ENCODE measurements at regions not wholly inside any gene's neighbourhood (a gene's known extent, or its start where the extent isn't known, plus 50 kb on each side); places are given as distances from the start of the nearest gene placed in this dataset.

DNA sequence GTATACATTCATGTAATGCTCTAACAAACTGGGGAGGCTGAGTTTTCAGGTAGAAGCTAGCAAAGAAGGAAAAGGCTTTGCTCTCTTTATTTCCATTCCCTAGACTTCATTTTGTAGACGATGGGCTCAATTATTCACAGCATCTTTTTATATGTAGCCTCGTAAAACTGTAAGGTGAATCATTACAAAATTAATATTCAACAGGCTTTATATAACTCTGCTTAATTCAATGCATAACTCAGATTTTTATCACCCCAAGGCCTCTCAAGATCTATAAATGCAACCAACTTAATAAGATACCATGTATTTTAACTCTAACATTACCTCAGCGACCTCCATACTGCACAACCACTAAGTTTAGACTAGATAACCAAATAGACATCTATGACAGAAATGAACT, 63.0 kb upstream of the FRMD4B start:
- H3K27ac Mint-ChIP-seq (ENCODE audit: unreplicated experiment) = no peak overlapping the region
- H3K4me3 Mint-ChIP-seq (ENCODE audit: unreplicated experiment) = no peak overlapping the region
- no peaks in the 10 kb centered on the region for H3K4me1 Mint-ChIP-seq (ENCODE audit: unreplicated experiment)
- peaks cover 5% of the 10 kb centered on the region for H3K27me3 Mint-ChIP-seq (ENCODE audit: unreplicated experiment)
- no peaks in the 10 kb centered on the region for H3K36me3 Mint-ChIP-seq (ENCODE audit: unreplicated experiment)
- no peaks in the 10 kb centered on the region for H3K9me3 Mint-ChIP-seq (ENCODE audit: unreplicated experiment)
- TF ChIP-seq, protein P1, sequence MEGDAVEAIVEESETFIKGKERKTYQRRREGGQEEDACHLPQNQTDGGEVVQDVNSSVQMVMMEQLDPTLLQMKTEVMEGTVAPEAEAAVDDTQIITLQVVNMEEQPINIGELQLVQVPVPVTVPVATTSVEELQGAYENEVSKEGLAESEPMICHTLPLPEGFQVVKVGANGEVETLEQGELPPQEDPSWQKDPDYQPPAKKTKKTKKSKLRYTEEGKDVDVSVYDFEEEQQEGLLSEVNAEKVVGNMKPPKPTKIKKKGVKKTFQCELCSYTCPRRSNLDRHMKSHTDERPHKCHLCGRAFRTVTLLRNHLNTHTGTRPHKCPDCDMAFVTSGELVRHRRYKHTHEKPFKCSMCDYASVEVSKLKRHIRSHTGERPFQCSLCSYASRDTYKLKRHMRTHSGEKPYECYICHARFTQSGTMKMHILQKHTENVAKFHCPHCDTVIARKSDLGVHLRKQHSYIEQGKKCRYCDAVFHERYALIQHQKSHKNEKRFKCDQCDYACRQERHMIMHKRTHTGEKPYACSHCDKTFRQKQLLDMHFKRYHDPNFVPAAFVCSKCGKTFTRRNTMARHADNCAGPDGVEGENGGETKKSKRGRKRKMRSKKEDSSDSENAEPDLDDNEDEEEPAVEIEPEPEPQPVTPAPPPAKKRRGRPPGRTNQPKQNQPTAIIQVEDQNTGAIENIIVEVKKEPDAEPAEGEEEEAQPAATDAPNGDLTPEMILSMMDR (IDR thresholded peaks at IDR 0.05) = no peak
- DNase-seq (ENCODE audit: extremely low spot score, unreplicated experiment) = no peak

DNA sequence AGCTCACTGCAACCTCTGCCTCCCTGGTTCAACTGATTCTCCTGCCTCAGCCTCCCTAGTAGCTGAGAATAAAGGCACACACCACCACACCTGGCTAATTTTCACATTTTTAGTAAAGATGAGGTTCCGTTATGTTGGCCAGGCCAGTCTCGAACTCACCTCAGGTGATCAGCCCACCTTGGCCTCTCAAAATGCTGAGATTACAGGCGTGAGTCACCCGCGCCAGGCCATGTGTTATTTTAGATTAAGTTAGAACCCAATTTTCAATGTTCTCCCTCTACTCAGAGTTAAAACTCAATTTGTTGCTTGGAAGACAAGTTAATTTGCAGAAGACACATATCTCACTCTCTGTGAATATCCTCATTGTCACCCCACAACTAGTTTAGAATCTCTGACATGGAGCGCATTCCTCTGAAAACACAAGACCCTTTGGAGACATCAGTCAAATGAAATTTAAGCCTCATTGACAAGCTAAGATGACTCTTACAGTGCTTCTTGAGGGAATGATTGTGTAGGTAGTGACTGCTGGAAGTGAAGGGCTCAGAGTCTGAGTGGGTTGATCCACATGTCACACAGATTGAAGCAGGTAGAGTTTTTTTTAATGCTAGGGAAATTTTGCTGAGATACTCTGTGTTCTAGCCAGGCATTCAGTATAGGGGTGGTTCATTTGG, 60.6 kb upstream of the FRMD4B start:
- H3K36me3 Mint-ChIP-seq (ENCODE audit: unreplicated experiment) = no peaks in the 10 kb centered on the region
- H3K9me3 Mint-ChIP-seq (ENCODE audit: unreplicated experiment) = no peaks in the 10 kb centered on the region
- H3K4me3 Mint-ChIP-seq (ENCODE audit: unreplicated experiment) = no peak overlapping the region
- H3K27ac Mint-ChIP-seq (ENCODE audit: unreplicated experiment) = no peak overlapping the region
- no peak for DNase-seq (ENCODE audit: extremely low spot score, unreplicated experiment)
- TF ChIP-seq, protein P1 (IDR thresholded peaks at IDR 0.05) = no peak
- no peaks in the 10 kb centered on the region for H3K27me3 Mint-ChIP-seq (ENCODE audit: unreplicated experiment)
- peaks cover 5% of the 10 kb centered on the region for H3K4me1 Mint-ChIP-seq (ENCODE audit: unreplicated experiment)

DNA sequence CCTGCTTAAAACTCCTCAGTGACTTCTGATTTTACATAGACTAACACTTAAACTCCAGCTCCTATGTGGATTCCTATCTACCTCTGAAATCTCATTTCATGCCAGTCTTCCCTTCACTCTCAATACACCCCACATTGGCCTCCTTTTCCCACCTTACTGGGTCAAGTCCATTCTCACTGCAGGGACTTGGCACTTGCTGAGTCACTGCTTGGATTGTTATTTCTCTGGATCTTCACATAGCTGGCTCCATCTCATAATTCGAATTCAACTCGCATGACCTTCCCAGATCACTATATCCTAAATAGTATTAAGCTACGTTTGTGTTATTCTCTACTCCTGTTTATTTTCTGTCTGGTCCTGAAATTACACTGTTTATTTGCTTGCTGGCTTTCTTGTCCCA, 59.6 kb upstream of the FRMD4B start:
- no peak for DNase-seq (ENCODE audit: extremely low spot score, unreplicated experiment)
- H3K4me3 Mint-ChIP-seq (ENCODE audit: unreplicated experiment) = no peak overlapping the region
- H3K27ac Mint-ChIP-seq (ENCODE audit: unreplicated experiment) = no peak overlapping the region
- H3K27me3 Mint-ChIP-seq (ENCODE audit: unreplicated experiment) = no peaks in the 10 kb centered on the region
- peaks cover 13% of the 10 kb centered on the region for H3K4me1 Mint-ChIP-seq (ENCODE audit: unreplicated experiment)
- no peaks in the 10 kb centered on the region for H3K9me3 Mint-ChIP-seq (ENCODE audit: unreplicated experiment)
- H3K36me3 Mint-ChIP-seq (ENCODE audit: unreplicated experiment) = no peaks in the 10 kb centered on the region
- TF ChIP-seq, protein P1 (IDR thresholded peaks at IDR 0.05) = no peak

DNA sequence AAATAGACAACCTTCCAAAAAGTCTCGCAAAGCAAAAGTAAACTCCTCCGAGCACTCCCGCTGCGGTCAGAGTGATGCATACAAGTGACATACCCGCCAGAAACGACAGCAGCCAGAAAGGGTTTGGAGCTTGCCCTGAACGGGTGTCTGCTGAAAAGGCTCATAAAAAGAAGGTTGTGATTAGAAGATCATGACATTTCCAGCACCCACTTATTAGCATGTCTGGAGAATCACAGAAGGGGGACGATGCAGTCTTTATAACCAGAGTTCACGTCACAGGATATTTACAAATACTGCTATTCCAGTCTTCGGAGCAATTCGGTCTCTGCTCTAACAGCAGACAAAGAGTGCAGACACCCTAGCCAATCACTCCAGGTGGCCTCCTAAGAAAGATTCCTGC, 59.1 kb upstream of the FRMD4B start:
- Mint-ChIP-seq H3K27ac (ENCODE audit: unreplicated experiment) (no peak overlapping the region), H3K4me3 (ENCODE audit: unreplicated experiment) (no peak overlapping the region)

DNA sequence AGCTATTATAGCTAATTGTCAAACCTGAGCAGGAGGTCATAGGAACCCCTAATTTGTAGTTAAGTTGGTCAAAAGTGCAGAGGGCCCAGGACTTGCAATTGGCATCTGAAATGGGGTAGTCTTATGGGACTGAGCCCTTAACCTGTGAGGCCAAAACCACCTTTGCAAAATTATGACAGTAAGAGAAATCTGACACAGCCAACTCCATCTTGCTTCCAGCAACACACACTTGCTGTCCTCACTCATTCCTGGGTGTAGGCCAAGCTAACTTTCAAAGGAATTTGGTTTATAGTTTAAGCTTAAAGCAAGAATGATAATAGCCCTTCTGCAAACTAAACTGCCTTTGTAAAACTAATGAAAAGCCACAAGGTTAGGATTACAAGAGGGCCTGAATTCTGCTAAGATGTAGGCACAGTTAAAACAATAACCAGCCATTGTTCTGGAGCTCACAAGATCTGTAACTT, 57.6 kb upstream of the FRMD4B start:
- Mint-ChIP-seq H3K4me3 (ENCODE audit: unreplicated experiment) (no peak overlapping the region), H3K36me3 (ENCODE audit: unreplicated experiment) (no peaks in the 10 kb centered on the region), H3K9me3 (ENCODE audit: unreplicated experiment) (no peaks in the 10 kb centered on the region), H3K27me3 (ENCODE audit: unreplicated experiment) (no peaks in the 10 kb centered on the region), H3K27ac (ENCODE audit: unreplicated experiment) (no peak overlapping the region), H3K4me1 (ENCODE audit: unreplicated experiment) (peaks cover 13% of the 10 kb centered on the region)
- DNase-seq (ENCODE audit: extremely low spot score, unreplicated experiment) = no peak
- TF ChIP-seq, protein P1 (IDR thresholded peaks at IDR 0.05) = no peak

More for the DNA sequence above, 59.1 kb upstream of the FRMD4B start:
- peaks cover 13% of the 10 kb centered on the region for H3K4me1 Mint-ChIP-seq (ENCODE audit: unreplicated experiment)
- TF ChIP-seq, protein P1 (IDR thresholded peaks at IDR 0.05) = no peak
- no peaks in the 10 kb centered on the region for H3K9me3 Mint-ChIP-seq (ENCODE audit: unreplicated experiment)
- no peak for DNase-seq (ENCODE audit: extremely low spot score, unreplicated experiment)
- H3K27me3 Mint-ChIP-seq (ENCODE audit: unreplicated experiment) = no peaks in the 10 kb centered on the region
- no peaks in the 10 kb centered on the region for H3K36me3 Mint-ChIP-seq (ENCODE audit: unreplicated experiment)

Data from osteocyte (in vitro differentiated cells).